ENCODE measurements at regions not wholly inside any gene's neighbourhood (a gene's known extent, or its start where the extent isn't known, plus 50 kb on each side); places are given as distances from the start of the nearest gene placed in this dataset.

- no peaks in the 10 kb centered on the region for H3K27me3 ChIP-seq (ENCODE audit: control insufficient read depth, insufficient read depth, low read length)
- POLR2A ChIA-PET, result no interaction called here
- TF ChIP-seq CTCF (IDR thresholded peaks at IDR 0.05; ENCODE audit: insufficient read depth, low read depth, low read length), result no peak
- H3K36me3 ChIP-seq (ENCODE audit: control insufficient read depth, insufficient read depth, low read length), result no peaks in the 10 kb centered on the region
- CTCF ChIA-PET, result no interaction called here
- no peak for DNase-seq (ENCODE audit: low read depth)
- no peak overlapping the region for H3K4me3 ChIP-seq (ENCODE audit: low read depth, low read length)
Measured at GRCh38 chr2:2919574-2920365, 457.8 kb downstream of the EIPR1 start.

- ChIA-PET CTCF (no interaction called here), POLR2A (no interaction called here)
Measured at GRCh38 chr2:2919026-2919425, 458.6 kb downstream of the EIPR1 start.

GRCh38 chr2:2916621-2917020 lies 461.0 kb downstream of the EIPR1 start:
- Histone ChIP-seq H3K36me3 (ENCODE audit: control insufficient read depth, insufficient read depth, low read length) (no peaks in the 10 kb centered on the region), H3K27me3 (ENCODE audit: control insufficient read depth, insufficient read depth, low read length) (no peaks in the 10 kb centered on the region), H3K4me3 (ENCODE audit: low read depth, low read length) (no peak overlapping the region)
- ChIA-PET CTCF (no interaction called here), POLR2A (no interaction called here)
- no peak for TF ChIP-seq CTCF (IDR thresholded peaks at IDR 0.05; ENCODE audit: insufficient read depth, low read depth, low read length)
- DNase-seq (ENCODE audit: low read depth), result no peak

More at GRCh38 chr2:2919026-2919425, 458.6 kb downstream of the EIPR1 start:
- no peak for DNase-seq (ENCODE audit: low read depth)
- Histone ChIP-seq H3K36me3 (ENCODE audit: control insufficient read depth, insufficient read depth, low read length) (no peaks in the 10 kb centered on the region), H3K27me3 (ENCODE audit: control insufficient read depth, insufficient read depth, low read length) (no peaks in the 10 kb centered on the region), H3K4me3 (ENCODE audit: low read depth, low read length) (no peak overlapping the region)
- no peak for TF ChIP-seq CTCF (IDR thresholded peaks at IDR 0.05; ENCODE audit: insufficient read depth, low read depth, low read length)

GRCh38 chr2:2914252-2914651 lies 463.4 kb downstream of the EIPR1 start:
- ChIA-PET POLR2A (no interaction called here), CTCF (no interaction called here)
- no peaks in the 10 kb centered on the region for H3K36me3 ChIP-seq (ENCODE audit: control insufficient read depth, insufficient read depth, low read length)
- no peak for TF ChIP-seq CTCF (IDR thresholded peaks at IDR 0.05; ENCODE audit: insufficient read depth, low read depth, low read length)
- no peak overlapping the region for H3K4me3 ChIP-seq (ENCODE audit: low read depth, low read length)
- no peaks in the 10 kb centered on the region for H3K27me3 ChIP-seq (ENCODE audit: control insufficient read depth, insufficient read depth, low read length)
- no peak for DNase-seq (ENCODE audit: low read depth)

GRCh38 chr2:2913601-2914120 lies 464.0 kb downstream of the EIPR1 start:
- no peaks in the 10 kb centered on the region for H3K36me3 ChIP-seq (ENCODE audit: control insufficient read depth, insufficient read depth, low read length)
- no peak for TF ChIP-seq CTCF (IDR thresholded peaks at IDR 0.05; ENCODE audit: insufficient read depth, low read depth, low read length)
- DNase-seq (ENCODE audit: low read depth), result no peak
- H3K27me3 ChIP-seq (ENCODE audit: control insufficient read depth, insufficient read depth, low read length), result no peaks in the 10 kb centered on the region
- CTCF ChIA-PET, result no interaction called here
- POLR2A ChIA-PET, result no interaction called here
- no peak overlapping the region for H3K4me3 ChIP-seq (ENCODE audit: low read depth, low read length)
